Central memory CD8-positive, alpha-beta T cell (primary cell): ENCODE measurements at regions not wholly inside any gene's neighbourhood (a gene's known extent, or its start where the extent isn't known, plus 50 kb on each side); places are given as distances from the start of the nearest gene placed in this dataset.

Source experiments
- ATAC-seq: fragments of 150-1000 bp; cut with Tn5 transposase; replicated peaks from 2 replicates; pipeline ENCODE4 v1.10.0; 2022; ENCODE audit warnings: mild to moderate bottlenecking, moderate FRiP score, moderate number of reproducible peaks; ENCODE audit not compliant: poor library complexity, severe bottlenecking; ENCODE audit errors: extremely low read depth
- DNase-seq, 2 donors: peaks; one replicate each; pipeline ENCODE4 v3.0.0; 2021; ENCODE audit warnings: low spot score in 2 of 2
- H3K27ac Mint-ChIP-seq: one replicate; pipeline ENCODE4 v1.8.0; 2022; ENCODE audit warnings: low read depth, mild to moderate bottlenecking, moderate library complexity, mixed read lengths
- H3K27me3 Mint-ChIP-seq: one replicate; pipeline ENCODE4 v1.8.0; 2022; ENCODE audit warnings: mixed read lengths
- H3K36me3 Mint-ChIP-seq: one replicate; pipeline ENCODE4 v1.8.0; 2022; ENCODE audit warnings: mild to moderate bottlenecking, moderate library complexity, mixed read lengths; ENCODE audit not compliant: insufficient read depth
- H3K4me1 Mint-ChIP-seq: one replicate; pipeline ENCODE4 v1.8.0; 2022; ENCODE audit warnings: mixed read lengths
- H3K4me3 Mint-ChIP-seq: one replicate; pipeline ENCODE4 v1.8.0; 2022; ENCODE audit warnings: mild to moderate bottlenecking, moderate library complexity, mixed read lengths
- H3K9me3 Mint-ChIP-seq: one replicate; pipeline ENCODE4 v1.8.0; 2022; ENCODE audit warnings: mixed read lengths

DNA sequence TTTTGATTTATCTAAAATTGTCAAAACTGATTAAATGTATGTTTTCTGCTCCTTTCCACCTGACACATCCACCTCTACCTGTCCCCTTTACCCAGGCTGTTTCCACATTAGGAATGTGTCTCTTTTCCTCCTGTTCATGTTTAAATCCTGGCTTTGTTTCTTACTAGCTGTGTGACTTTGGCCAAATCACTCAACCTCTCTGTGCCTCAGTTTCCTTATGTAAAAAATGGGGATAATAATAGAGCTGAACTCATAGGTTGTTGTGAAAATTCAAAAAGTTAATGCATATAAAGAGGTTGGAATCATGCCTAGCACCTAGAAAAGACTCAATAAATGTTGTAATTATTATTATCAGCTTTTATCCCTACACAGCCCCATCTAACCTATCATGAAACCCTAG is 136.8 kb downstream of the NXPE2 start:
- Mint-ChIP-seq H3K9me3 (no peaks in the 10 kb centered on the region), H3K4me3 (no peak overlapping the region), H3K36me3 (no peaks in the 10 kb centered on the region), H3K27ac (no peak overlapping the region), H3K4me1 (no peaks in the 10 kb centered on the region), H3K27me3 (no peaks in the 10 kb centered on the region)
- no peak for ATAC-seq
- no peak for DNase-seq

DNA sequence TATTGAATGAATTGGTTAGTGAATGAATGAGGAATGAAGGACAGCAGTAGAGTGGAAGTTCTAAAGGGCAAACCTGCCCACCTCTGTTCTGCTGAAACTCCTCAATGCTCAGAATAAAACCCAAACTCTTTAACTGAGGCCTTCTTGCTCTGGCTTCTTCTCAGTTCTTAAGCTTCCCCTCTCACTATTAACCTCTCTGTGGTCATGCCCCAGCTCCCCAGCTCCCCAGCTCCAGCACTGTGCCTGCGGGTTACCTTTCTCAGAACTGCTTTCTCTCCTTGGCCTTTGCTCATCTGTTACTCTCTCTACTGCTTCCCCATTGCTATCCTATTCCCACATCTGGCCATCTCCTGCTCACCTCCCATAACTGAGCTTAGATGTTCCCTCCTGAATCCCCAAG is 137.4 kb downstream of the NXPE2 start:
- ATAC-seq, result no peak
- Mint-ChIP-seq H3K4me3 (no peak overlapping the region), H3K27me3 (no peaks in the 10 kb centered on the region), H3K27ac (no peak overlapping the region), H3K9me3 (no peaks in the 10 kb centered on the region), H3K36me3 (no peaks in the 10 kb centered on the region), H3K4me1 (no peaks in the 10 kb centered on the region)
- DNase-seq, result no peak

DNA sequence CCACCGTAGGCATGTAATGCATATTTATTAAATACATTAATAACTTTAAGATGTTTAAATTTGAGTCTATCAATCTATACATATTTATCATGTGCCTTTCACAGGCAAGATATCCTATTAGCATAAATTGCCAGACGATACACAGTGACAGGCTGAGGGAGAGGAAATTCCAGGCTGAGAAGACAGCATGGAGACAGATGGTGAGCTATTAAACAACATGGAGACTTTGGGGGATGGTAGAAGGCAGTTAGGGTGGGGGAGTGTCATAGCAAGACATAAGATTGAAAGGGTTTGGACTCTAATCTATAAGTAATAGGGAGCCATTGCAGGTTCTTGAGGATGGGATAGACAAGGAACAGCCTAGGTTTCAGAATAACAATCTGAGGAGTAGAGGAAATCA is 138.5 kb downstream of the NXPE2 start:
- no peaks in the 10 kb centered on the region for H3K36me3 Mint-ChIP-seq
- ATAC-seq, result no peak
- H3K4me3 Mint-ChIP-seq, result no peak overlapping the region

DNA sequence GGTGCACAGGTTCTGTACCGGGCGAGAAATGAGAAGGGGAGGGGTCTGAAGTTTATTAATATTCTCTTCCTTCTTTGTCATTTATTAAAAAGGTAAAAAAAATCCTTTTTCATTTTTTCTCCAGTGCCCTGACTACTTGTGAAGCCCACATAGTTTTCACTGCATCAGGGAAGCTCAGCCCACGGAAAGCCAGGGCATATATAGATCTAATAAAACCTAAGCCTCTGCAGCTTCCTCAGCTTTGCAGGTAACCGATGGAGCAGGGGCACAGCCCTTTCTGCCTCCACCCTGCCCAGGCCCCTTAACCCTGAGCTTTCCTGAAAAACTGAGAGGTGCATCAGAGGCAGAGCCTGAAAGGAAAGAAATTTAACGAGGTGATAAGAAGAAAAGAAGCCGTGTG is 140.1 kb downstream of the NXPE2 start:
- Mint-ChIP-seq H3K9me3 (peaks cover 3% of the 10 kb centered on the region), H3K4me1 (no peaks in the 10 kb centered on the region), H3K36me3 (peaks cover 2% of the 10 kb centered on the region), H3K27me3 (no peaks in the 10 kb centered on the region), H3K27ac (no peak overlapping the region), H3K4me3 (no peak overlapping the region)
- DNase-seq, result no peak
- ATAC-seq, result no peak

More for the DNA sequence above, 138.5 kb downstream of the NXPE2 start:
- Mint-ChIP-seq H3K27ac (no peak overlapping the region), H3K9me3 (no peaks in the 10 kb centered on the region), H3K27me3 (no peaks in the 10 kb centered on the region), H3K4me1 (no peaks in the 10 kb centered on the region)
- no peak for DNase-seq

DNA sequence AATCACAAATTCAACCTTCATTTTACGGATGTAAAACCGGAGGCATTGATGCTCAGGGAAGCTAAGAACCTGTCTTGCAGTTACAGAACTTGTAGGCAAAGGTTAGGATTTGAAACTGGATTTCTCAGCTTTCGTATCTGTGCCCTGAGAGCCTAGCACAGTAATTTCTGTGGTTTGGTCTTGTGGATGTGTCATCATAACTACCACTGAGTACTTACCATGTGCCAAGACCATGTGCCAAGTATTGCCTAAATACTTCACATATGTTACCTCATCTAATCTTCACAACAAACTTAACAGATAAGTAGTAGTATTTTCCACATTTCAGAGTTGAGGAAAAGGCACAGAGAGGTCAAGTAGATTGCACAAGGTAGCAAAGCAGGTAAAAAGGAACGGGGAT is 140.7 kb downstream of the NXPE2 start:
- Mint-ChIP-seq H3K27ac (no peak overlapping the region), H3K4me1 (no peaks in the 10 kb centered on the region), H3K27me3 (no peaks in the 10 kb centered on the region), H3K4me3 (no peak overlapping the region), H3K36me3 (peaks cover 2% of the 10 kb centered on the region), H3K9me3 (peaks cover 5% of the 10 kb centered on the region)
- ATAC-seq (no peak), DNase-seq (no peak)

DNA sequence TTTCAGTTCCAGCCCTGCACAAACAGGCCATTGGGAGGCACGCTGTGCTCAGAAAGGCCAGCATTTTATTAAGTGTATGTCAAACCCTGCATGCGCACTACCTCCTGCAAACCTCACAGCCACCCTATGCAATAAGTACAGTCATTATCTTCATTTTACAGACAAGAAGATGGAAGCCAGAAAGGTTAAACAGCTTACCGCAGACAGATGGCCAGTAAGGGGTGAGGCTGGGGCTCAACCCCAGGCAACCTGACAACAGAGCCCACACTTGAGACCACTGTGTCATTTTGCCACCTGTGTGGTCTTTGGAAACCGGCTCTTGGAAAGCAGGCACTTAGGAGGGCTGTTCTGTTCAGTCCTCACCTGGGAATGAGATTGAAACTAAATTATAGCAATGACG is 142.3 kb downstream of the NXPE2 start:
- no peaks in the 10 kb centered on the region for H3K27me3 Mint-ChIP-seq
- H3K27ac Mint-ChIP-seq, result no peak overlapping the region
- ATAC-seq (no peak), DNase-seq (no peak)
- no peaks in the 10 kb centered on the region for H3K4me1 Mint-ChIP-seq
- peaks cover 5% of the 10 kb centered on the region for H3K9me3 Mint-ChIP-seq
- H3K4me3 Mint-ChIP-seq, result no peak overlapping the region
- H3K36me3 Mint-ChIP-seq, result peaks cover 2% of the 10 kb centered on the region

DNA sequence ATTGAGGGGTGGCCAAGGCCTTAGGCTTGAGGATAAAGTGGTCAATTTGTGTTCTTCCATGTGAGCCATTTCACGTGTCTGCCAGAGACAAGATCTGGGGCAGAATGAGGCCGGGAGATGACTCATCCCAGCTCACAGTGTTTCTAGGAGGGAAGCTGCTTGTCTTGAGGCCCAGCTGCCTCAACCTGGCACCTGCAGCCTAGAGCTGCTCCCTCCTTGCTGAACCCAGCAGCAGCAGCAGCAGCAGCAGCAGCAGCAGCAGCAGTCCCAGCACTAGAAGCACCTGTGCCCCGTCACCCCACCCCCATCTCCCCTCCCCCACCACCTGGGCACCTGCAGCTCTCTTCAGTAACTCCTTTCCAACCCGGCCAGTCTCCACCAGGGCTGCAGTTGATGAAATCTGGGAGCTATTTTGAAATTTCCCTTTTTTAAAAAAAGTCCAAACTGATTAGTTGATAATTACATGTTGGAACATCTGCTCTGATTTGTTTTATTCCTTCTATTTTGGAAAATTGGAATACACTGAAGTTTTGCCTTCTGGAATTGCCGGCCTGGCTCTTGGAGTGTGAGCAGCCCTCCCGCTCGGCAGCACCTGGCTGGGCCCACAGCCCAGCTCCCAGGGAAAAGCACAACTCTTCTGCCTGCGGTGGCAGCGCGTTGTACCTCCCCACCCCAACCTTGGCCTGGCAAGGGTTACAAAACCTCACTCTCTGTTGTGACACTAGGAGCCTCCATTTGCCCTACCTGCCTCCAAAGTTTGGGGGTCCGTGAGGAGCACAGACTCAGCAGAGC is 143.5 kb downstream of the NXPE2 start:
- Mint-ChIP-seq H3K4me1 (no peaks in the 10 kb centered on the region), H3K4me3 (no peak overlapping the region), H3K36me3 (peaks cover 2% of the 10 kb centered on the region), H3K27ac (no peak overlapping the region), H3K9me3 (peaks cover 5% of the 10 kb centered on the region), H3K27me3 (peaks cover 6% of the 10 kb centered on the region)
- no peak for DNase-seq
- no peak for ATAC-seq

DNA sequence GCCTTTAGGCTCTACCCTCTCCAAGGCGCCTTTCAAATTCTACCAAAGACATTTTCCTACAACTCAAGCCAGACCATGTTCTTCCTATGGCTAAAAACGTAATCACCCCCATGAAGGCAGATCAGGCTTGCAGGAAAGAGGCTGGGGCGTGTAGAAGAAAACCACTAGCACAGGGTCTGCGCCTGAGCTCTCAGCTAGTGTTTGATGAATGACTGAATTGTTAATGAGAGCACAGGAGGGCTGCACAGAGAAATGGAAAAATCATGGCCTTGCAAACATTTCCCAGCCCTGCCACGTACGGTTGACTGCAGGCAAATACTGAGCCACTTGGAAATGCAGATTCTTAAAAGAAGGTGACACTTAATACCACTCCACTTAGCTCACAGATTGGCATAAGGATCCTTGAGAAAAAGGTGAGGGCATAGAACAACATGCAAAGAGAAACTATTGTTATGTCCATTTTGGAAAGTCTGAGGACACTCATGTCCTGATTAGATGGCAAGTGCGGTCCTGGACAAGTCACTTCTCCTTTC is 148.6 kb downstream of the NXPE2 start:
- Mint-ChIP-seq H3K27me3 (peaks cover 9% of the 10 kb centered on the region), H3K9me3 (peaks cover 5% of the 10 kb centered on the region), H3K27ac (no peak overlapping the region), H3K4me1 (no peaks in the 10 kb centered on the region), H3K36me3 (peaks cover 2% of the 10 kb centered on the region), H3K4me3 (no peak overlapping the region)
- ATAC-seq, result no peak
- DNase-seq, result no peak

DNA sequence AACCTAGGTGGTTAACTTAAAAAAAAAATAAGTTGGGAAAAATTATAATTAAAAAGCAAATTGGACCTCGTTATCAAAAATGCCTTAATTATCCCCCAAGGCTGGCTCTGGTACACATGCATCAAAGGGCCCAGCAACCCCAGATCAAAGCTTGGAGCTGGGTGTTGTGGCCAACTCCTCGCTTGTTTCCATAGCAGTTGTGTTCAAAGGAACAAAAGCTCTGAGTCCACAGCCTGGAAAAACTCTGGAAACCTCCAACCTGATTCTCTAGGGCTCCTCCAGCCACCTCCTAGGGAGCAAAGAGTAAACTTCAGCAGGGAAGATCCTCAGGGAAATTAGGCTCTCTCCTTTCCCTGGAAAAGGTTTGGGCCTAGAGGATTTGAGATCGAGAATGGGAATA is 149.4 kb downstream of the NXPE2 start:
- Mint-ChIP-seq H3K27me3 (peaks cover 9% of the 10 kb centered on the region), H3K4me1 (no peaks in the 10 kb centered on the region), H3K36me3 (no peaks in the 10 kb centered on the region), H3K9me3 (peaks cover 5% of the 10 kb centered on the region), H3K27ac (no peak overlapping the region), H3K4me3 (no peak overlapping the region)
- DNase-seq (no peak), ATAC-seq (no peak)

DNA sequence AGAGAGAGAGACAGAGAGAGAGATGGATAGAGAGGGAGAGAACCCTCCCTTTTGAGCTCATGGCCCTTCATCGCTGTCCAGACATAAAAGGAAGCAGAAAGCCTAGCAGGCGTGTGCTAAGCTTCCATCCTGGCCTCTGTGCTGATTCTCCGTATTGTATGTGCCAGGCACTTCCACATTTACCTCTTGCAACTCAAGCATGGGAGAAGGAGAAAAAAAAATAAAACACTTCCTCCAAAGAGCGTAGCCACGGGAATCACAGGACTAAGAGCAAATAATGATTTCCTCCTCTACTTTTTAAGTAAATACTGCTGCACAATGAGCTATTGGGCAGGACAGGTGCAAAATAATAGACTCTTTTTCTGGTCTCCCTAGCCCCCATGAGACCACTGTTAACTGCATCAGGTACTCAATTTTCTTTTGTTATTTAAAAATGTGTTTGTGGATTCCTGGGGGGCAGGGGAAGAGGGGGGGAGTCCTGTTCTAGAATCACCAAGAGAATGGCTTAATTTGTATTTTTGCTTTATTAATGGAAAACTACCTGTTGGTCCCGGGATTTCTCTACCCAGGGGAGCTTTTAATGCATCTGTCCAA is 154.3 kb downstream of the NXPE2 start:
- no peak overlapping the region for H3K4me3 Mint-ChIP-seq
- H3K27me3 Mint-ChIP-seq, result no peaks in the 10 kb centered on the region
- DNase-seq, result no peak
- no peaks in the 10 kb centered on the region for H3K4me1 Mint-ChIP-seq
- ATAC-seq, result no peak
- H3K36me3 Mint-ChIP-seq, result no peaks in the 10 kb centered on the region
- no peaks in the 10 kb centered on the region for H3K9me3 Mint-ChIP-seq
- H3K27ac Mint-ChIP-seq, result no peak overlapping the region

DNA sequence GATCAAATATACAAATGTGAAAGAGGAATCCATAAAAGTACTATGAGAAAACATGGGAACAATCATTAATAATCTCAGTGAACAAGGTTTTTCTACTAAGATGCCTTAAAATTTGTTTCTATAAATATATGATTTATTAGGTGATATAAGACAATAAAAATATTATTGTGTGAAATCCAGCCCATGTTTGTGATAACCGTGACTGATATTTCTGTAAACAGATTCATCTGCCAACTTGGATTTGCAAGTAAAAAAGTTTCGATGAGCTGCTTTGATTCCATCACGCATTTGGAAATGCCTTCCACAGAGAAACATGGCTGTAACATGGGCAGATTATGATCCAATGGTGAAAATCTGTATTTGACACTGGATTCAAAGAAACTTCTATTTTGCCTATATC is 157.8 kb downstream of the NXPE2 start:
- peaks cover 11% of the 10 kb centered on the region for H3K9me3 Mint-ChIP-seq
- ATAC-seq, result no peak

DNA sequence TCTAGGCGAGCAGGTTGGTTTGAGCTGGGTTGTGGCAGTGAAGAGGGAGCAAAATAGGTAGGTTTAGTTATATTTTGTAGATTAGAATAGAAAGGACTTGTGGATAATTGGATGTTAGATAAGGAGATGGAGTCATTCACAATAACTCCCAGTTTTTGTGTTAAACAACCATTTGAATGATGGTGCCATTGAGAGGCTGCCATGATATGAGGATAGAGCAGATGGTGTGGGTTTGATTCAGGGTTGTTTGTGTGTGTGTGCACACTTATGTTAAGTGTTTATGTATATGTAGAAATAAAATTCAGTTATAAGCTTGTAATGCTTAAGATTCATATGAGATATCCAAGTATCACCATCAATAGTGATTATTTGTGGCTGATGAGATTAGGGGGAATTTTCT is 166.6 kb downstream of the NXPE2 start:
- Mint-ChIP-seq H3K9me3 (peaks cover 5% of the 10 kb centered on the region), H3K36me3 (no peaks in the 10 kb centered on the region), H3K27me3 (peaks cover 37% of the 10 kb centered on the region), H3K4me3 (no peak overlapping the region), H3K27ac (no peak overlapping the region), H3K4me1 (no peaks in the 10 kb centered on the region)
- DNase-seq (no peak), ATAC-seq (no peak)

More for the DNA sequence above, 157.8 kb downstream of the NXPE2 start:
- no peak for DNase-seq
- Mint-ChIP-seq H3K27ac (no peak overlapping the region), H3K36me3 (no peaks in the 10 kb centered on the region), H3K27me3 (no peaks in the 10 kb centered on the region), H3K4me3 (no peak overlapping the region), H3K4me1 (no peaks in the 10 kb centered on the region)

DNA sequence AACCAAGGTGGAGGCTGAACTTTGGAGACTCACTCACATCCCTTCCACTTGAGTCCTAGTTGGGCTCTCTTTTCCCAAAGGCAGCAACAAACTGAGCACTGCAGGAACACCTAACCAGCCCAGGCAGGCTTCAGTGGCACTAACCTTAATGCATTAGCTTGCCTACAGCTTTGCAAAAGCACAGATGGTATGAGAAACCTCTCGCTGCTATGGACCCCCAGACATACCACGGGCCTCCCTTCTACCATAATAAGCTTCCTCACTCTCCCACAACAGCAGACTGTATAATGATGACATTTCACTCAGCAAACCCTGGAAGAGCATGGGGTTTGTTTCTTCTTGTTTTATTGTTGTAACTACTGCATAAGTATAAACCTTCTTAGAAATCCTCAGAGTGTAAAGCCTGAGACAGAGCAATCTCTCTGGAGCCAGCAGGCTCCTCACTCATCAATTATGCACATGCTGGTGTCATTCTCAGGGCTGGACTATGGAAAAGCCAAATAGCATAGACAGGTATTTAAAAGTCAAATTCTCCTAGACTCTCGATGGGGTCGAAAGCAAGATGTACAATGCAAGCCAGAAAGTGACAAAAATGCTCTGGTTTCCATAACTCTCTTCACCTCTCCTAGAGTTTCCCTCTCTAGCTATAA is 167.6 kb downstream of the NXPE2 start:
- Mint-ChIP-seq H3K36me3 (no peaks in the 10 kb centered on the region), H3K4me3 (no peak overlapping the region), H3K4me1 (no peaks in the 10 kb centered on the region), H3K27ac (no peak overlapping the region), H3K9me3 (peaks cover 5% of the 10 kb centered on the region), H3K27me3 (peaks cover 37% of the 10 kb centered on the region)
- DNase-seq, result no peak
- no peak for ATAC-seq
